HL-60/S4 (cell line): ENCODE measurements at regions not wholly inside any gene's neighbourhood (a gene's known extent, or its start where the extent isn't known, plus 50 kb on each side); places are given as distances from the start of the nearest gene placed in this dataset.

ENCODE experiments used
- in situ Hi-C: fragments of 300-500 bp; cut with MboI; formaldehyde crosslinking; loops from 2 replicates; pipeline ENCODE4 v1.14.3; 2022; ENCODE audit warnings: low sequenced_read_pairs

- in situ Hi-C loops, result no loop called here
These were observed 104.2 kb downstream of the SNX18 start for GRCh38 chr5:54621709-54622108.

- in situ Hi-C loops, result no loop called here
These were observed 103.5 kb downstream of the SNX18 start for GRCh38 chr5:54621048-54621447.

GRCh38 chr5:54620141-54620933, 102.8 kb downstream of the SNX18 start:
- in situ Hi-C loops, result no loop called here

GRCh38 chr5:54619731-54620130, 102.2 kb downstream of the SNX18 start:
- in situ Hi-C loops, result no loop called here

GRCh38 chr5:54616518-54617220, 99.1 kb downstream of the SNX18 start:
- in situ Hi-C loops, result no loop called here

- in situ Hi-C loops, result no loop called here
These were observed 98.5 kb downstream of the SNX18 start for GRCh38 chr5:54616031-54616430.

- in situ Hi-C loops, result no loop called here
These were observed 97.8 kb downstream of the SNX18 start for GRCh38 chr5:54615381-54615780.

- in situ Hi-C loops, result no loop called here
These were observed 95.2 kb downstream of the SNX18 start for GRCh38 chr5:54612711-54613110.

GRCh38 chr5:54611290-54611951, 93.9 kb downstream of the SNX18 start:
- in situ Hi-C loops, result no loop called here

GRCh38 chr5:54610197-54610944, 92.8 kb downstream of the SNX18 start:
- in situ Hi-C loops, result no loop called here

- in situ Hi-C loops, result no loop called here
These were observed 91.0 kb downstream of the SNX18 start for GRCh38 chr5:54608423-54609085.

- in situ Hi-C loops, result no loop called here
These were observed 89.4 kb downstream of the SNX18 start for GRCh38 chr5:54607006-54607405.

GRCh38 chr5:54603372-54603771, 85.8 kb downstream of the SNX18 start:
- in situ Hi-C loops, result no loop called here

- in situ Hi-C loops, result no loop called here
These were observed 84.9 kb downstream of the SNX18 start for GRCh38 chr5:54602475-54602874.

GRCh38 chr5:54601411-54602230, 84.1 kb downstream of the SNX18 start:
- in situ Hi-C loops, result no loop called here
